ENCODE measurements at regions not wholly inside any gene's neighbourhood (a gene's known extent, or its start where the extent isn't known, plus 50 kb on each side); places are given as distances from the start of the nearest gene placed in this dataset.

DNA sequence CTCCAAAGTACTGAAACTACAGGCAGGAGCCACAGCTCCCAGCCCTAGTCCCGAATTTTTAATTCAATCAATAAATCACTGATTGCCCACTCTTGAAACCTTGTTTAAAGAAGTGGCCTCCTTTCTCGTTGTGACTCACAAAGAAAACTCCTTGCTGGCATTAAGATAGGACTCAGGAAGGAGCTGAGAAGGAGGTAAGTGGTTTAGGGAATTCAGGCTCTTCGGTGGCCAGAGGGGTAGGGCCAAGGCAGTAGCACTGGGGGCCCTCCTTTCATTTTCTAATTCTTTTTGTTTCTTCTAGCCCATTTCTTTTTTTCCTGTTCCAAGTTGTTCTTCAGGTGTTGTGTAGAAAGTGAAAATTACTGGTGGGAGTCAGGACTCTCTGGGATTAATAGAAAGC is 86.2 kb upstream of the OR9Q1 start:
- no peak overlapping the region for H3K27ac ChIP-seq (ENCODE audit: insufficient read depth, low read length)
- H2AK9ac ChIP-seq (replicated peaks; ENCODE audit: low read depth, low read length, poor library complexity) = no peak overlapping the region
- no peak overlapping the region for H2AFZ ChIP-seq (replicated peaks; ENCODE audit: low read length, poor library complexity)
- H2BK5ac ChIP-seq (ENCODE audit: low read depth, low read length, poor library complexity, severe bottlenecking) = no peak overlapping the region
- H2BK15ac ChIP-seq (ENCODE audit: low read depth, low read length) = no peak overlapping the region
- H2BK20ac ChIP-seq (ENCODE audit: low read depth, low read length) = no peak overlapping the region
- DNase-seq = no peak
- no peak overlapping the region for H3K56ac ChIP-seq (ENCODE audit: extremely low read depth, insufficient read depth, low read length)
- no peak; the same call in 1 of the 2 replicates for ATAC-seq (ENCODE audit: low read depth)
- H3K14ac ChIP-seq (replicated peaks; ENCODE audit: low read depth, low read length) = no peak overlapping the region
- no peaks in the 10 kb centered on the region for H4K20me1 ChIP-seq (ENCODE audit: insufficient read depth, low read length)
- no peaks in the 10 kb centered on the region for H3K79me1 ChIP-seq (ENCODE audit: low read depth in 1 of 2, low read length in 2 of 2)
- TF ChIP-seq, protein P1, sequence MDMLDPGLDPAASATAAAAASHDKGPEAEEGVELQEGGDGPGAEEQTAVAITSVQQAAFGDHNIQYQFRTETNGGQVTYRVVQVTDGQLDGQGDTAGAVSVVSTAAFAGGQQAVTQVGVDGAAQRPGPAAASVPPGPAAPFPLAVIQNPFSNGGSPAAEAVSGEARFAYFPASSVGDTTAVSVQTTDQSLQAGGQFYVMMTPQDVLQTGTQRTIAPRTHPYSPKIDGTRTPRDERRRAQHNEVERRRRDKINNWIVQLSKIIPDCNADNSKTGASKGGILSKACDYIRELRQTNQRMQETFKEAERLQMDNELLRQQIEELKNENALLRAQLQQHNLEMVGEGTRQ (IDR thresholded peaks at IDR 0.05; ENCODE audit: low read depth, low read length) = no peak
- TF ChIP-seq BHLHE40 (IDR thresholded peaks at IDR 0.05; ENCODE audit: low read depth, low read length) = no peak
- no peak for TF ChIP-seq RFX5 (IDR thresholded peaks at IDR 0.05; ENCODE audit: low read depth, low read length)
- no peak for TF ChIP-seq MXI1 (IDR thresholded peaks at IDR 0.05; ENCODE audit: borderline replicate concordance, low read depth, low read length)
- TF ChIP-seq CEBPB (IDR thresholded peaks at IDR 0.05; ENCODE audit: low read depth, low read length) = no peak
- TF ChIP-seq ELK1 (IDR thresholded peaks at IDR 0.05; ENCODE audit: borderline replicate concordance, low read depth, low read length) = no peak
- no peak for TF ChIP-seq NFE2L2 (IDR thresholded peaks at IDR 0.05; ENCODE audit: low read depth, low read length)
- TF ChIP-seq RCOR1 (IDR thresholded peaks at IDR 0.05; ENCODE audit: insufficient replicate concordance, low read length) = no peak
- no peak for TF ChIP-seq MAZ (IDR thresholded peaks at IDR 0.05; ENCODE audit: borderline replicate concordance, low read depth, low read length)
- no peak for TF ChIP-seq MAFK (IDR thresholded peaks at IDR 0.05; ENCODE audit: low read depth, low read length)
- TF ChIP-seq, protein P2, sequence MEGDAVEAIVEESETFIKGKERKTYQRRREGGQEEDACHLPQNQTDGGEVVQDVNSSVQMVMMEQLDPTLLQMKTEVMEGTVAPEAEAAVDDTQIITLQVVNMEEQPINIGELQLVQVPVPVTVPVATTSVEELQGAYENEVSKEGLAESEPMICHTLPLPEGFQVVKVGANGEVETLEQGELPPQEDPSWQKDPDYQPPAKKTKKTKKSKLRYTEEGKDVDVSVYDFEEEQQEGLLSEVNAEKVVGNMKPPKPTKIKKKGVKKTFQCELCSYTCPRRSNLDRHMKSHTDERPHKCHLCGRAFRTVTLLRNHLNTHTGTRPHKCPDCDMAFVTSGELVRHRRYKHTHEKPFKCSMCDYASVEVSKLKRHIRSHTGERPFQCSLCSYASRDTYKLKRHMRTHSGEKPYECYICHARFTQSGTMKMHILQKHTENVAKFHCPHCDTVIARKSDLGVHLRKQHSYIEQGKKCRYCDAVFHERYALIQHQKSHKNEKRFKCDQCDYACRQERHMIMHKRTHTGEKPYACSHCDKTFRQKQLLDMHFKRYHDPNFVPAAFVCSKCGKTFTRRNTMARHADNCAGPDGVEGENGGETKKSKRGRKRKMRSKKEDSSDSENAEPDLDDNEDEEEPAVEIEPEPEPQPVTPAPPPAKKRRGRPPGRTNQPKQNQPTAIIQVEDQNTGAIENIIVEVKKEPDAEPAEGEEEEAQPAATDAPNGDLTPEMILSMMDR (conservative IDR thresholded peaks at IDR 0.05; ENCODE audit: low read depth, low read length) = no peak
- no peak for TF ChIP-seq POLR2A (IDR thresholded peaks at IDR 0.05; ENCODE audit: low read depth, low read length)
- TF ChIP-seq FOS (IDR thresholded peaks at IDR 0.05; ENCODE audit: low read depth, low read length) = no peak
- TF ChIP-seq RAD21 (IDR thresholded peaks at IDR 0.05; ENCODE audit: low read length) = no peak
- no peaks in the 10 kb centered on the region for H3K9me3 ChIP-seq (ENCODE audit: control insufficient read depth, insufficient read depth, low read length)
- no peaks in the 10 kb centered on the region for H3K36me3 ChIP-seq (ENCODE audit: control insufficient read depth, insufficient read depth, low read length)
- H2BK120ac ChIP-seq (ENCODE audit: low read depth, low read length) = no peak overlapping the region
- H3K23ac ChIP-seq (ENCODE audit: low read depth, low read length) = no peak overlapping the region
- ChIA-PET CTCF (no interaction called here), POLR2A (ENCODE audit: unreplicated experiment) (no interaction called here)
- H3K4ac ChIP-seq (ENCODE audit: low read depth, low read length) = no peak overlapping the region
- H4K91ac ChIP-seq (ENCODE audit: insufficient read depth, low read depth, low read length) = no peak overlapping the region
- H3K9me1 ChIP-seq (ENCODE audit: insufficient read depth, low read length) = no peaks in the 10 kb centered on the region
- no peak overlapping the region for H4K5ac ChIP-seq (ENCODE audit: low read depth, low read length)
- no peak overlapping the region for H2AK5ac ChIP-seq (ENCODE audit: low read depth, low read length)
- no peak overlapping the region for H3K9ac ChIP-seq (ENCODE audit: low read depth, low read length)
- in situ Hi-C loops (cut with MboI; ENCODE audit: low sequenced_read_pairs) = no loop called here
- no peak overlapping the region for H3K4me3 ChIP-seq (ENCODE audit: insufficient read depth, low read depth, low read length)
- peaks cover 2% of the 10 kb centered on the region; the same call in 1 of the 2 replicates for H3K4me1 ChIP-seq (ENCODE audit: control insufficient read depth, insufficient read depth, low read length)
- intact Hi-C loops (cut with micrococcal nuclease) = no loop called here
- no TSS peak for BruUV-seq (replicated peaks)
- H3K4me2 ChIP-seq (ENCODE audit: low read depth, low read length) = no peak overlapping the region
- no CpG with 5 or more reads among the region's 3 CpGs for WGBS, 2 experiments (ENCODE audit: extremely low coverage in 2 of 2, insufficient read length in 1 of 2)
- dilution Hi-C loops (cut with HindIII; ENCODE audit: low sequenced_read_pairs, unreplicated experiment) = no loop called here
- H3K18ac ChIP-seq (ENCODE audit: low read depth, low read length) = no peak overlapping the region
- H3K27me3 ChIP-seq (ENCODE audit: control insufficient read depth, insufficient read depth, low read length) = peaks cover 2% of the 10 kb centered on the region
- H4K8ac ChIP-seq (ENCODE audit: low read depth in 2 of 2, low read length in 2 of 2) = no peak overlapping the region
